Breast epithelium (tissue), 4 donors: ENCODE measurements at regions not wholly inside any gene's neighbourhood (a gene's known extent, or its start where the extent isn't known, plus 50 kb on each side); places are given as distances from the start of the nearest gene placed in this dataset.

Experiments
- DNase-seq, 2 donors: peaks; one replicate each; pipeline ENCODE4 v3.0.0-alpha.2; 2019; ENCODE audit warnings: low spot score in 2 of 2
- H3K27ac ChIP-seq, 2 donors: fragments of 200-600 bp; sonication (generic) in 1 of 2; one replicate each; pipeline ENCODE4 v1.5.1; 2016 to 2019; ENCODE audit warnings: mild to moderate bottlenecking in 1 of 2
- H3K27me3 ChIP-seq, 2 donors: fragments of 200-600 bp; sonication (generic) in 1 of 2; one replicate each; pipeline versions ENCODE4 v1.5.1 to v1.6.0; 2017 to 2019; ENCODE audit warnings: control low read depth in 1 of 2, mild to moderate bottlenecking in 1 of 2
- H3K36me3 ChIP-seq: fragments of 200-600 bp; one replicate; pipeline ENCODE4 v1.5.1; 2019
- H3K4me1 ChIP-seq, 2 donors: fragments of 200-600 bp; sonication (generic); one replicate each; pipeline ENCODE4 v1.5.1; 2016 to 2019; ENCODE audit warnings: control low read depth in 1 of 2
- H3K4me3 ChIP-seq, 3 donors: fragments of 200-600 bp; sonication (generic); 1 replicate in 2 of 3; 2 replicates in 1 of 3; pipeline ENCODE4 v1.5.1; 2016 to 2019; ENCODE audit warnings: mild to moderate bottlenecking in 3 of 3, moderate library complexity in 2 of 3
- H3K9me3 ChIP-seq, 2 donors: fragments of 200-600 bp; sonication (generic) in 1 of 2; one replicate each; pipeline ENCODE4 v1.5.1; 2016 to 2019; ENCODE audit warnings: control low read depth in 1 of 2
- POLR2A ChIP-seq: fragments of 450-650 bp; IDR thresholded peaks from one replicate; pipeline ENCODE4 v1.6.1; 2016; ENCODE audit warnings: antibody characterized with exemption, mild to moderate bottlenecking, moderate library complexity
- POLR2AphosphoS5 ChIP-seq, 3 donors: sonication (generic); formaldehyde crosslinking; IDR thresholded peaks; one replicate each; pipeline ENCODE4 v1.6.1; 2017; ENCODE audit warnings: antibody characterized with exemption in 3 of 3
- intact Hi-C: fragments of 100-400 bp; cut with DNase I; formaldehyde crosslinking; loops from one replicate; pipeline ENCODE4 v1.15.1; 2023; ENCODE audit warnings: low total_unique reads
- TF ChIP-seq, protein P1 (sequence below), 3 donors: fragments of 450-650 bp; IDR thresholded peaks; one replicate each; pipeline ENCODE4 v1.5.1; 2016 to 2017; ENCODE audit warnings: antibody characterized with exemption in 3 of 3, mild to moderate bottlenecking in 3 of 3, moderate library complexity in 3 of 3

DNA sequence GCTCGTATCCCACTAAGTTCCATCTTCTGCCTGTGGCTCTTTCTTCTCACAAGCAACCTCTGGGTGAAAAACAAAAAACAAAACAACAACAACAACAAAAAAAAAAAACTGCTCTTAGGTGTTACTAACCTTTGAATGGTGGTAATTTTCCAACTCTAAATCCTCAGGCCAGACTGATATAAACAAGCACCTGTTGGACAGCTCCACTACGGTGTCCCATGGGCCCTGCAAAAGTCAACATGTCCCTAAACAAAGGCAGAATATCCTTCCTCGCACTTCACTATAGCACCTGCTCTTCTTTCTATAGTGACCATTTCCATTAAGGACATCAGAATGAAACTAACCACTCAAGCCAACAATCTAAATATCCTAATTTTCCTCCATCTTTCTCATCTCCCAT is 54.6 kb upstream of the PARM1 start:
- no peak for DNase-seq
- Histone ChIP-seq H3K36me3 (no peaks in the 10 kb centered on the region), H3K4me3 (no peak overlapping the region), H3K27me3 (no peaks in the 10 kb centered on the region), H3K27ac (no peak overlapping the region), H3K9me3 (no peaks in the 10 kb centered on the region), H3K4me1 (no peaks in the 10 kb centered on the region)
- no peak for TF ChIP-seq POLR2AphosphoS5 (IDR thresholded peaks at IDR 0.05)
- TF ChIP-seq, protein P1, sequence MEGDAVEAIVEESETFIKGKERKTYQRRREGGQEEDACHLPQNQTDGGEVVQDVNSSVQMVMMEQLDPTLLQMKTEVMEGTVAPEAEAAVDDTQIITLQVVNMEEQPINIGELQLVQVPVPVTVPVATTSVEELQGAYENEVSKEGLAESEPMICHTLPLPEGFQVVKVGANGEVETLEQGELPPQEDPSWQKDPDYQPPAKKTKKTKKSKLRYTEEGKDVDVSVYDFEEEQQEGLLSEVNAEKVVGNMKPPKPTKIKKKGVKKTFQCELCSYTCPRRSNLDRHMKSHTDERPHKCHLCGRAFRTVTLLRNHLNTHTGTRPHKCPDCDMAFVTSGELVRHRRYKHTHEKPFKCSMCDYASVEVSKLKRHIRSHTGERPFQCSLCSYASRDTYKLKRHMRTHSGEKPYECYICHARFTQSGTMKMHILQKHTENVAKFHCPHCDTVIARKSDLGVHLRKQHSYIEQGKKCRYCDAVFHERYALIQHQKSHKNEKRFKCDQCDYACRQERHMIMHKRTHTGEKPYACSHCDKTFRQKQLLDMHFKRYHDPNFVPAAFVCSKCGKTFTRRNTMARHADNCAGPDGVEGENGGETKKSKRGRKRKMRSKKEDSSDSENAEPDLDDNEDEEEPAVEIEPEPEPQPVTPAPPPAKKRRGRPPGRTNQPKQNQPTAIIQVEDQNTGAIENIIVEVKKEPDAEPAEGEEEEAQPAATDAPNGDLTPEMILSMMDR (IDR thresholded peaks at IDR 0.05), result no peak
- no peak for TF ChIP-seq POLR2A
- intact Hi-C loops, result loop anchor here (1.0 kb wide), 1 partner anchor 16 kb away; no protein-coding TSS in a partner anchor

DNA sequence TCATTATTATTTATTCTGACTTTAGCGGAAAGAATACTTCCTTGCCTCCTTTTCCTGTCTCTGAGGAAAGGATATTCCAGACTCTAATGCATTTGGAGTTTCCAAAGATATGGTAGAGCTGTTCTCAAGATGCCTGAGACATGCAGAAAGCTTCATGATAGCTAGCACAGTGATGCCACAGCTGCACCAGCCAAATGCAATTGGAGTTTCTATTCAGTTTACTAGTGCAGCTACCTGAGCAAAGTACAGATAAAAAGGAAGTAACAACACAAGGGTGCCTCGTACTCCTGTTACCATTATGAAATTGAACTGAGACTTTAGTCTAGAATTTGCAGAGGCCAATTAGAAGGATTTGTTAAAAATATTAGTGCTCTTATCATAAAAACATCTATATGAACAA is 57.5 kb upstream of the PARM1 start:
- no peaks in the 10 kb centered on the region for H3K4me1 ChIP-seq
- H3K4me3 ChIP-seq, result no peak overlapping the region
- DNase-seq, result no peak
- no peaks in the 10 kb centered on the region for H3K9me3 ChIP-seq
- no peaks in the 10 kb centered on the region for H3K36me3 ChIP-seq
- H3K27ac ChIP-seq, result no peak overlapping the region
- TF ChIP-seq POLR2AphosphoS5 (IDR thresholded peaks at IDR 0.05), result no peak
- TF ChIP-seq POLR2A, result no peak
- TF ChIP-seq, protein P1 (IDR thresholded peaks at IDR 0.05), result no peak
- intact Hi-C loops, result no loop called here
- no peaks in the 10 kb centered on the region for H3K27me3 ChIP-seq

GRCh38 chr4:74874753-74875367 is 58.1 kb upstream of the PARM1 start:
- no peak overlapping the region for H3K27ac ChIP-seq
- H3K36me3 ChIP-seq, result no peaks in the 10 kb centered on the region
- H3K4me1 ChIP-seq, result no peaks in the 10 kb centered on the region
- intact Hi-C loops, result no loop called here
- H3K27me3 ChIP-seq, result no peaks in the 10 kb centered on the region
- TF ChIP-seq, protein P1 (IDR thresholded peaks at IDR 0.05), result peak; percentile 69 to 87 (median 72)
- no peak for TF ChIP-seq POLR2AphosphoS5 (IDR thresholded peaks at IDR 0.05)
- no peak overlapping the region for H3K4me3 ChIP-seq
- DNase-seq, result no peak
- H3K9me3 ChIP-seq, result no peaks in the 10 kb centered on the region

DNA sequence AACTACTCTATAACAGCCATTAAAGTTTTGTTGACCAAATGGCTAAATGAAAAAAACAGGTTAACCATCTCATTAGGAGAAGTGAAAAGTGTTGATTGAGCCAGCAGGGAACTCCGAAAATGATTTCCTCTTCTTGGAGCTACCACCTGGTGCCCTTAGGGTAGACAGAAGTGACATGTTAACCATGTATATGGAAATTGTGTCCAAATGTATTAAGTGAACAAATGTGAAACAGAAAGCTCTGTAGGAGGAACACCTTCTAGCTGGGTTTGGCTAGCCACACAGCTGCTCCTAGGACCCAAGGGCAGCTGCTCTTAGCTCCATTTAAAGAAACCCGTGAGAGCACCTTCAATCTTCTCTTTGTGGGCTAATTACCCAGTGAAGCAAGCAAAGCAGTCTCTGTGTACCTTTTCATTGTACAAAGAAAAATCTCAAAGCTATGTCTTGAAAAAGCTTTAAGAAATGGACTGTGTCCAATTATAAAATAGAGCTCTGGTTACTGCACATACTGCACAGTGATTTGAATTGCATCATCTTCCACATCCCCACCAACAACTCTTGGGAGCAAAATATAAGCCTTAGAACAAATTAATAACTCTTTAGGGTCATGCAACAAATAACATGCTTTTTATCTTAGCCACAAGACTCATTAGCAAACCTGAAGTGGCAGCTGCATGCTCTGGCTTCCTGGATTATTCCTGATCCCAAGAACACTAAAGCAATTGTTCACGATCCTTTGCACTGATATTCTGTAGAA is 59.2 kb upstream of the PARM1 start:
- DNase-seq, result no peak
- Histone ChIP-seq H3K27me3 (no peaks in the 10 kb centered on the region), H3K4me3 (no peak overlapping the region), H3K36me3 (no peaks in the 10 kb centered on the region), H3K27ac (peak overlapping the region; percentile 8 to 44), H3K4me1 (no peaks in the 10 kb centered on the region), H3K9me3 (no peaks in the 10 kb centered on the region)
- intact Hi-C loops, result no loop called here
- TF ChIP-seq, protein P1 (IDR thresholded peaks at IDR 0.05), result no peak
- TF ChIP-seq POLR2AphosphoS5 (IDR thresholded peaks at IDR 0.05) (no peak), POLR2A (no peak)

DNA sequence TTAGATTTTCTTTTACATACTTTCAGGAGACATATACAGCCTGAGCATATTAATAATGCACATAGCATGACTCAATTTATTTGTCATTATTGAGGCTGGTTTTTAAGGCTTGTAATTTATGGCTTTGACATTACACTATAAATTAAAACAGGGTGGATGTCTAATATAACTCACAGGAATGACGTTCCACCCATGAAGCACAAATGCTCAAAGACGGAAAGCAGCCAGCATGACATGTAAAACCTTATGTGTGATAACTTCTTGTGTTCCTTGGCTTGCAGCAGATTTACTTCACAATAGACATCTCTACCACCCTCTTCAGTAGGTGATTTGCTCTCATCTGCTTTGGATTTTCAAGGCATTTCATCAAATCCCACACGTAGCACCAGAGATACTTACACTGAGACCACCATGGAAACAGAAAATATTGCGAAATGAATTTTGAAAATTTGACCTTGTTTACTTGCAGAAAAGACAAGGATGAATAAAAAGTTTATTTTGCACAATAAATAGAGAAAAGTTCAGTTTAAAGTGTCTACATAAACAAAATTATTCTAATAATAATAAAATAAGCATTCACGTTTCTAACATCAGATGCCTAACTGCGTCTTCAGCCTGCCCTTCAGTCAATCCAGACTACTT is 64.7 kb upstream of the BTC start:
- Histone ChIP-seq H3K27ac (no peak overlapping the region), H3K4me3 (no peak overlapping the region), H3K27me3 (no peaks in the 10 kb centered on the region), H3K4me1 (no peaks in the 10 kb centered on the region), H3K36me3 (no peaks in the 10 kb centered on the region), H3K9me3 (no peaks in the 10 kb centered on the region)
- TF ChIP-seq POLR2A (no peak), POLR2AphosphoS5 (IDR thresholded peaks at IDR 0.05) (no peak)
- TF ChIP-seq, protein P1 (IDR thresholded peaks at IDR 0.05), result no peak
- DNase-seq, result no peak
- intact Hi-C loops, result no loop called here
